NCI-H146 treated with DMSO at 0.1 percent for 48 hours (cell line): ENCODE measurements at regions not wholly inside any gene's neighbourhood (a gene's known extent, or its start where the extent isn't known, plus 50 kb on each side); places are given as distances from the start of the nearest gene placed in this dataset.

Experiments
- DNase-seq: peaks from one replicate; lab custom pipeline; 2025; ENCODE audit not compliant: unreplicated experiment; lab: John Stamatoyannopoulos, UW

DNA sequence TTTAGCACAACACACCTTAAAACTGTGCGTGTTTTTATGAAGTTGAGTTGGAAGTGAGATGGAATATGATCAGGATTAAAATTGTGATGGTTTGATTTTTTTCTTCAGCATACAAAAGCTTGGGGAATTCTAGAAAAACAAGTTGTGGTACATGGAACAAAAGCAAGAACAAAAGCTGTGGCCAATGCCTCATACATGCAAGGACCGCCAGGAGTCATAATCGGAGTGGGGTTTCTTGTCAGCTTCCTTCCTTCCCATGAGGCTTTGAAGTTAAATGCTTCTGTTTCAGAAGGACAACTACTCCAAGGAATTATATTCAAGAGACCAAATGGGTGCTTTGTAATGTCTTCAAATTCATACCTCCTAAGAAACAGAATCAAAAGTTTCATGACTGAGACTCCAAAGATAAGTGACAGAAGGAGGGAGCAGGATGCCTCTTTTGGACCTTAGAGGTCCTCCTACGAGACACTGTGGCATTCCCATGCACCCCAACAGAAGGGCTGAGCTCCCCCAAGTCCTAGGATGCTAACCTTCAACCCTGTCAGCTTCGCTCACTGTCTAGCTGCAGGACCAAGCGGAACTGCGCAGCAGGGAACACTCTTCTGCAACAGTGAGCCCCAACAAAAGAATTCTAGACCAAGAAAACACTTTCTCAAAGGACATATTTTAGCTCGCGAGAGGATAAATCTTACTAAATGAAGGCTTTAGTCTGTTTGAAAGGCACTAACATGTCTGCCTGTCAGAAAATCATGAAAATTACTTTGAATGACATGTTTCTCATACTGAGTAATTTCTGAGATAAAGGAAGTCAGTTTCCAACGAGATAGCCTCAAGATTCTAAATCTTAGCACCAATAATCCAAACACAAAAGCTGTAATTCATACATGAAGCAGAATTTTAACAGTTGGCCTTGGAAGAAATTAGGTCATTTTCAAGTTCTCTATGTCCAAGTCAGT, 108.5 kb upstream of the NHSL1 start:
- DNase-seq: no peak

DNA sequence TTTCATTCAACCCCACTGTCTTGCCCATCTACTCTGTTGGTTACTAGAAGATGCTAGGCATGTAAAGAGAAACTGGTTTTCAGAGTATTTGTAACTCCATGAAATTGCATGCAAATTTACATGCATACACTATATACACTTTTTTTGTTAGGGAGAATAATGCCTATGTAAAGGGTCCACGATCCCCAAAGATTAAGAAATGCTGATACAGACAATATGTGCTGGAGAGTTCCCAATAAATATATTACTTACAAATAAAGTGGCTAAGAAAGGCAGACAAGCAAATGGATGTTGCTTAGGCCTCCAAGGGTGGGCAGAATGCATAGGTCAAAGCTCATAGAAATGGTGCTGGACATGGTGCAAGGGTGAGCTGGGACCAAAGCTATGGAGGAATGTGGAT, 109.6 kb upstream of the NHSL1 start:
- DNase-seq: no peak

DNA sequence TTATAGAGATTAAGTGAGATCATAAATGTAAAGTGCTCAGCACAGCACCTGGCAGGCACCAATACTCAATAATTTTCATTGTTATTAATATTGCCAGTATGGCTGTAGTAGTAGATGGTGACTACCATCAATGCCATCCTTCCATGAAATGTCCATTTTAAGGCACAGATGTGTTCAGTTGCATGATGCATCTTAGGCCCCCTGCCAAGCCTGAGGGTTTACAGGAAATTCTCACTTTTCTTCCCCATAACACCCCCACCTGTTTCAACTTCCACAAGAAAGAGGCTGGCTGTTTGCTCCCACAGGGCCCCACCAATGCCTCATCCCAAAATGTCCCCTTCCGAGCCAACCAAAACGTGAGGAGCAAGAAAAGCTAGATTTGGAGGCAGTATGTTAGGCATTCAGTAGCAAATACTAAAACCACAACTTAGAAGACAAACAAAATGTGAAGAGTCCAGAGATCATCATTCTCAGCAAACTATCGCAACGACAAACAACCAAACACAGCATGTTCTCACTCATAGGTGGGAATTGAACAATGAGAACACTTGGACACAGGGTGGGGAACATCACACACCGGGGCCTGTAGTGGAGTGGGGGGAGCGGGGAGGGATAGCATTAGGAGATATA, 110.6 kb upstream of the NHSL1 start:
- no peak for DNase-seq

DNA sequence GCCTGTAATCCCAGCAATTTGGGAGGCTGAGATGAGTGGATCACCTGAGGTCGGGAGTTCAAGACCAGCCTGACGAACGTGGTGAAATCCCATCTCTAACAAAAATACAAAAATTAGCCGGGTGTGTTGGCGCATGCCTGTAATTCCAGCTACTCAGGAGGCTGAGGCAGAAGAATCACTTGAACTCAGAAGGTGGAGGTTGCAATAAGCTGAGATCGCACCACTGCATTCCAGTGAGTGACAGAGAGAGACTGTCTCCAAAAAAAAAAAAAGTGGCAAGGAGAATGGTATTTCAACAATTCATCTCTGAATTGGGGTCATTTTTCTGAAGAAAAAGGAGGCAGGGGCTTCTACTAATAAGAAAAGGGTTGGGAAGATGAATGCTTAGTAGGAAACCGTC, 111.5 kb upstream of the NHSL1 start:
- no peak for DNase-seq

GRCh38 chr6:138614151-138614550, 114.9 kb upstream of the NHSL1 start:
- no peak for DNase-seq

GRCh38 chr6:138618168-138618567, 118.9 kb upstream of the NHSL1 start:
- DNase-seq: no peak

- DNase-seq: peak; percentile 56
Measured at GRCh38 chr6:138620630-138621029, 121.3 kb upstream of the NHSL1 start.

- DNase-seq: no peak
Measured at GRCh38 chr6:138622967-138623366, 123.7 kb upstream of the NHSL1 start.

- no peak for DNase-seq
Measured at GRCh38 chr6:138631566-138631965, 132.3 kb upstream of the NHSL1 start.

GRCh38 chr6:138637822-138638221, 135.7 kb upstream of the CCDC28A start:
- DNase-seq: no peak

- DNase-seq: no peak
Measured at GRCh38 chr6:138638604-138639003, 135.0 kb upstream of the CCDC28A start.

DNA sequence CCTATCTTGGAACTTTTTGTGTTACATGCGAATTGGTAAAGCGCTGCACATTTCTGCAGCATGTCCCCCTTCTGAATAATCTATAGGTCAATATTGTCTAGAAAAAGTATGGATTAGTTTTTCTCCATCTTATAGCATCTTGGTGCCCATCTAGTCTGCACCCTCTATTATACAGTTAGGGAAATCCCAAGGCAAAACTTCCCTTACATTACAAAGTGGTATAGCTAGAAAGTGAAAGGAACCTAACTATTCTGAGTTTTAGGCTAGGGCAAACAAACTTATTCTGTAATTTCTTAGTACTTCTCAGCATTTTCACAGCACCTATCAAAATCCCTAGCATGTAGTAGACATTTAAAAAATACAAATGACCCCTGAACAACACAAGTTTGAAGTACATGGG, 133.5 kb upstream of the CCDC28A start:
- no peak for DNase-seq

GRCh38 chr6:138643210-138643609, 130.4 kb upstream of the CCDC28A start:
- DNase-seq: peak; percentile 11

GRCh38 chr6:138645976-138646640, 127.5 kb upstream of the CCDC28A start:
- no peak for DNase-seq

GRCh38 chr6:138647006-138647405, 126.6 kb upstream of the CCDC28A start:
- DNase-seq: no peak

DNA sequence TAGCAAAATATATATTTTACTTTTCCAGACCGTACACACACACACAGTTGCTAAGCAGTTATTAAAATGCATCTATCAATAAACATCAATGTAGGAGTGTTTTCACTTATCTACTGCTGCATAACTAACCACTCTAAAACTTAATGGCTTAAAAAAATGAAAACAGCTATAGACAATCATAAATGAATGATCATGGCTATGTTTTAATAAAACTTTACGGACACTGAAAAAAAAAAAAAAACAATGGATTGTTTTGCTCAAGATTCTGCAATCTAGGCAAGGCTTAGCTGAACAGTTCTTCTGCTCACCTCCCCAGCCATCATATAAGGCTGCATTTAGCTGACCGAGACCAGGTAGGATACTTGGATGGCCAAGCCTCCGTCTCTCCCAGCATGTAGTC, 125.4 kb upstream of the CCDC28A start:
- DNase-seq: no peak

DNA sequence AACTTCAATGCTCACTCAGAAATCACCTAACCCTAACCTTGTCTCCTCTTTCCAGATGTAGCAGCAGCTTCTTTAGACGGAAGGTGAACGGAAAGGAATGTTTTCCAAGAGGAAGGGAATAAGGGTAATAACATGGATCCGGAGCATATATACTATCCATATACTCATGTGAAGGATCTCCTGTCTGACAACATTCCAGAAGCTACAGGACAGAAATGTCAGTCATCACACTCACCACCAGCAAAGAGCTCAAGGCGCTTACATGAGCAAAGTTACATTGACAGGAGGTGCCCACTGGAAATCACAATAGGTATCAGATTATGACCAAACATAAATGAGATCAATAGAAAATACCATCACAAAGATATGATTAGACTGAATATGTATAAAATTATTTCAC, 122.1 kb upstream of the CCDC28A start:
- no peak for DNase-seq

GRCh38 chr6:138652824-138653223, 120.7 kb upstream of the CCDC28A start:
- peak; percentile 19 for DNase-seq

DNA sequence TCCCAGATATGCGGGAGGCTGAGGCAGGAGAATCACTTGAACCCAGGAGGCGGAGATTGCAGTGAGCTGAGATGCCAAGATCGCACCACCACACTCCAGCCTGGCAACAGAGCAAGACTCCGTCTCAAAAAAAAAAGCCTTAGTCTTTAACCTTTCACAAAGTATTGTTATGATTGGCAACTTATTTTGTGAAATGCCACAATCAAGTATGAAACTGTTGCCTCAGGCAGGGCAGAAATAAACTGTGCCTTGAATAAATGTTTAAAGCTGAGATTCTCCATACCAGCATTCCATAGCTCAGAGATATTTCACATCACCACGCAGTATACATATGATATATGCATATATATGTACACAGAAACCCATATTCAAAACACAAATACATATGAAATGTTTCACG, 120.1 kb upstream of the CCDC28A start:
- no peak for DNase-seq

GRCh38 chr6:138654715-138655634, 118.6 kb upstream of the CCDC28A start:
- no peak for DNase-seq

DNA sequence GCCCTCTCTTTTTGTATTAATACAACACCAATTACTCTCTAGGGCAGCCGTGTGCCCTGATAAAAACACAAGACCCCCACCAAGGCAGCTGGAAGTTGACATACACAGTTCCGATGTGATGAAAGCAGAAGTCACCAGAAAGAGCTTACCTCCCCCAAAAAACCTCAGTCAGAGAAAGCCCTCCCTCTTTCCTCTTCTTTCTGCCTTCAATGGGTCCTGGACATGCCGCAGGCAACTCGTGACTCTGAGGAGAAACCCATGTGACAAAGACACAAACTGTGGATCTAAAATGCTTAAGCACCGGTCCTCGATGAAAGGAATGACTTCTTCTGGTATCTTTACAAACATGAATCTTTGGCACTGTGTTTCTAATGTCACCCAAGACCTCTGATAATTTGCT, 117.7 kb upstream of the CCDC28A start:
- no peak for DNase-seq
